Inflammatory macrophage treated with lipopolysaccharide for 4 hours (primary cell): ENCODE measurements at regions not wholly inside any gene's neighbourhood (a gene's known extent, or its start where the extent isn't known, plus 50 kb on each side); places are given as distances from the start of the nearest gene placed in this dataset.

Experiments
- DNase-seq: peaks from one replicate; pipeline ENCODE4 v3.0.0-alpha.2; 2020

DNA sequence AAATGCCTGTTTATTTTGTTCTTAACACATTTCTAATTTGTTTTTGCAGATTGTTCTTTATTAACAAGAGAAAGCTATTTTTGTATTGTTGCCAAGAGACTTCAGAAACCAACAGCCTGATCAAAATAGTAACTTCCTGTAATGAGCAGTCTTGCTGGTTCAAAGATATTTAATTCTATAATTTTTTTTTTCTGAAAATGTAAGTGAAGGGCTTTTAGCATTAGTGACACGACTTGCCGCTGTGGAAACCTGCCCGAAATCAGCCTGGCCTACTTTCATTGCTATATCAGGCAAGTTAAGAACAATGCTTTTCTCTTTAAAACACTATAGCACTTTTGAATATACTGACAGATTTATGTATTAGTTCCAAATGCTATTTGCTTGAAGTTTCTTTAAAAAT is 374.3 kb downstream of the EFNB2 start:
- no peak for DNase-seq

DNA sequence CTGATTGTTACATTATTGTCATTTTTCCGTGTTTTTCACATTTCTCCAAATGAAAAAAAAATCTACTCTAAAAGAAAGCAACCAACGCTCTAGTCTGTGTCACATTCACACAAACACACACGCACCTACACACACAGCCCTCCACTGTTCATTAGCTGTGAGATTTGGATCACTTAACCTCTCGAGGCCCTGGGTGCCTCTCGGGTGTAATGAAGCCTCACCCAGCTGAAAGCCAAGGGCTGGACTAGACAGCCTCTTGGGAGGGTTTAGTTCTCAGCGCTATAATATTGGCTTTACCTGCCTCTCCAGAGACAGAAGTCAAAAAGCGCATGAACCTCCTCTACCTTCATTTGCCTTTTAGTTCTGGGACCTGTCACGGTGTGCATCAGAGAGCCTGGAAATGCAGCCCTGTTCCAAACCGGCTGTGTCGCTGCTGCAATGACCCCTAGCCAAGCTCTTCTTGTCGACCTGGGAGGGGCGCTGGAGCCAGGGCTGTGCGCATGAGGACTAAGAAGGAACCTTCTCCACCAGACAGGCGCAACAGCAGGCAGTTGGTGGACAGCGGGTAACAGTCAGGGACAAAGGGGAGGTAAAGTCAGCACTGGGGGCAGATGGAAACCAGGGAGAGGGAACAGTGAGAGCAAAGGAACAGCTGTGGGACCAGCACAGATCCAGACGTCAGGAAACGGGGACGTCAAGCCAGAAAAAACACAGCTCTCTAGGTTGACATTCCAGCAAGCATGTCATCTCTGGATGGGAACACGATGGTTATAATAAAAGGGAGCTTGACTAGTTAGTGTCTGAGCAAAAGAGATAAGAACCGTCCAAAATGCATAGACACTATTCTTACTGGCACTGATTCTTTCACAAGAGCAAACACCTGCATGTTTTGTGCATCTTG is 375.9 kb downstream of the EFNB2 start:
- no peak for DNase-seq

DNA sequence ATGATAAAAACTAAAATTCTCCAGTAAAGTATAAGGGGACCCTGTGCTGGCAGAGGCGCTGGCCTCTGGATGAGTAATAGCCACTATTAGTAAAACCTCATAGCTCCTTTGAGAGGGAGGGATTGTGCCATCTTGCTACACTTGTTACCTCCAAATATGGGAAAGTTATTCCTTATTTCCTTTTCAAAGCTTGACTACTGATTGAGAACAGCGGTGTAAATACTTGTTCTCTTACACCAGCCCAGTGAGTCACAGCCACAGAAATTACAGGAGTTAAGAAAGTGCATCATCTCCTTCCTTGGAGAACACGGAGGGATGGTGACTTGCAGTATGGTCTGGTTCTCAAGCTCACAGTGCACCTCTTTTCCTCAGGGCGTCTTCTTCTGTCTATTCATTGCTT is 379.0 kb downstream of the EFNB2 start:
- no peak for DNase-seq

DNA sequence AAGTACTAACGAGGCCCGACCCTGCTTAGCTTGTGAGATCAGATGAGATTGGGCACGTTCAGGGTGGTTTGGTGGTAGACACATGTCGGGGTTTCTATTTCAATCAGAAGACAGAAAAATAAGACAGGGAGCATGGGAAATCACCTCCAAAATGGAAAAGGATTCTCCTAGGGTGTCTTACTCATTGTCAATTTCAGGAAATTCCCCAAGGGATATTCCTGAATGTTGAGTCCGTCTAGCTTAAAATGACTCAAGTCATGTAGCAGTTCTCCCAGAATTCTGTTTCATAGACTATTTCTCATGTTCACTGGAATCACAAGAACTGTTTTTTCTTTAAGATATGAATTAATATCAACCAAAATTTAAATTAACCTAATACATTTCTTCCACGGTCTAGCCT is 380.1 kb downstream of the EFNB2 start:
- no peak for DNase-seq

DNA sequence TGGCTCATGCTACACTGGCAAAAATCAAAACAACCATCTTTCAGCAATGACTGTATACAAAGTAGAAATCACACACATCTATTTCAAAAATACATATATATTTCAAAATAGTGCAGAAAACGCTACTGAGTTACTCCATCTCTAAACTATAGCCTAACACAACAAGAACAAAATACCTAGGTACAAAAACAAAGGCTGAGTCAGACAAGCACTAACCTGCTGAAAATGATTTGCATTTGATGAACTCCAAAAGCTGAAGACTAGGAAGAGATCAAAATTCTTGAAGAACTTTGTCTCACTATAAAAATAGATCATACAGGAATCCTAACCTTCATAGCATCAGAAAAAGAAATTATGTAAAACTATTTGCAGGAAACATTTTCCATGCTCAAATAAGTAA is 381.6 kb downstream of the EFNB2 start:
- no peak for DNase-seq

DNA sequence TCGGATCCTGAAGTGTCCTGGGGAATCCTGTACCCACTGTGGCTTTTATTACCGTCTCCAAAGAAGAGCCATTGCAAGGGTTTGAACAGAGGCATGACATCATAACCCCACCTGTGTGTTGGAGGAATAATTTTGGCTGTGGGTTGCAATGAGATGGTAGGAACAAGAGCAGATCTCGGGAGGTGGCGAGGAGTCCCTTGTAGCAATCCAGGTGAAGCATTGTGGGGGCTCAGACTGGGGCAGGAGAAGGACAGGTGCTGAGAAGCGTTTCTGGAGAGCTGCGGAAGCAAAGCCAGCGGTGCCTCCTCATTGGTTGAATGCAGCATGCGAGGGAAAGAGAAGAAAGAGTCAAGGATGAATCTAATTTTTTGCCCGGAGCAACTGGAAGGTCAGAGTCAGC is 382.4 kb downstream of the EFNB2 start:
- no peak for DNase-seq

DNA sequence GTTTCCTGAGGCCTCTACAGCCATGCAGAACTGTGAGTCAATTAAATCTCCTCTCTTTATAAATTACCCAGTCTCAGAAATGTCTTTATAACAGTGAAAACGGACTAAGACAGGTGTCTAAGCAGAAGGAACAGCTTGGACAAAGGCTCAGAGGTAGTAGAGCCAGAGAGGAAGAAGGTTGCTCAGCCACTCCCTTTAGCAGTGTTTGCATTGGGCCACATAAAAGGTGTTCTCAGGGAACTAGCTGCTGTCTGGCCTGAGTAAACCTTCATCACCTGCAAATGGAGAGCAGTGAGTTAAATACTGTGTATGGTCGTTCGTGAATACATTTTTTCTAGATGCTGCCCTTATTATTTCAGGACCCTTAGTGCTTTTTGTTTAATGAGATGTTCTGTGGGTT is 383.4 kb downstream of the EFNB2 start:
- DNase-seq = no peak

DNA sequence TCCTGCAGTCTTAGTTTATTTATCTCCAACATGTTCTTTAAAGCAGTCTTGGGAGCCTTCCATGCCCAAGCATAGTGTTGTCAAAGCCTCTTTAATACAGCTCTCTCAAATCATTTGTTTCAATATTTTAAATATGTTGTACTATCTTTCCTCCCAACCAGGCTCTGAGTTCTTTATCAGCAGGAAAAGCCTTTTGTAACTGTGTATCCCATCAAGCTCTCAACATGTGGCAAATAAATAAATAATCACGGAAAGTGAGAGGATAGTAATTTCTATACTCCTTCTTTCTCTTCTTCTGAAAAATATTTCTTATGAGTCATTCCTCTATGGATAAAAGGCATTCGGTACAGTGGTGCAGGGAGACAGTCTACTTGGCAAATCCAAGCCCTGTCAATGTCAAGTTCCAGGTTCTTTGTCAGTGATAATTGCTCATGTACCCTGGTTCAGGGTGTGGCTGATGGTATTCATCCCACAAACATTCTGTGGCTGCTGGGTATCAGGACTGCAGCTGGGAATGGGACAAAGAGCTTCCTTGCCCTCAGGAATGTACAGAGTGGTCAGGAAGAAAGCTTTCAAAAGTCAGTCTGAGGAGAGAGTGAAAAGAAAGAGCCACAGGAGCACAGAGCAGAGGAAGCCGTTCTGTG is 384.3 kb downstream of the EFNB2 start:
- no peak for DNase-seq

DNA sequence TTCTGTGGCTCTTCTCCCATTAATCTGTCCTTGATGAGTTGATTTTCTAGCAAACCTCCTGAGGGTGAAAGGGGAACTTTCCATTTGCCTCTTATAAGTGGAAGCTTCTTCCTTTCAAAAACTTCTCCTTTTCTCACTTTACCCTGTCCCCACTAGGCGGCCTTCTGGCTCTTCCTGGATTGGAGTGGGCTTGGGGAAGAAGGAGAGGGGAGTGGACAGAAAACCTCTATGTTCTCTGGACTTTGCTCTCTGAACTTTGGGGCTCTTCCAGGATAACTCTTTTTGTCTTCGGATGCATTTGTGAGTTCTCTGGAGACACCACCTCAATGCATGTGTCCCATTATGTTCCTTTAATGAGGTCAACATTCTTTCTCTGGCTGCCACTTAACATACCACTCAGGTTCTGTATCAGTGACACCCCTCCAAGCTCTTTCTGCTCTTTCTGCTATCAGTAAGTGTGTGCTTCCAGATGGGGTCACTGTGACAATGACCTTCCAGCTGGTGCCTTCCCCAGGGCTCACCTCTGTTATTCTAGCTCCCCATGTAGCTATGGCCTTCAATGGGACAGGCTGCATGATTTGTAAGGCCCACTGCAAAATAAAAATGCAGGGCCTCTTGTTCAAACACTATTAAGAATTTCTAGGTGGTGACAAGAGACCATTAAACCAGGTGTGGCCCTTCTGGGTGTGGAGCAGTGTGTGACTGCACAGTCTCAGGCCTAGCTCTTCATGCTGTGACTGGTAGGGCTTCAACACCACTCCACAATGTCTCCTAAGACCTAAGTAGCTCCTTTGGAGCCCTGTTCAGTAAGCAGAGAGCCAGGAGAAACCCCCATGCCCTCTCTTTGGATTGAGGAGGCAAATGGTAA is 389.2 kb downstream of the EFNB2 start:
- DNase-seq = no peak

DNA sequence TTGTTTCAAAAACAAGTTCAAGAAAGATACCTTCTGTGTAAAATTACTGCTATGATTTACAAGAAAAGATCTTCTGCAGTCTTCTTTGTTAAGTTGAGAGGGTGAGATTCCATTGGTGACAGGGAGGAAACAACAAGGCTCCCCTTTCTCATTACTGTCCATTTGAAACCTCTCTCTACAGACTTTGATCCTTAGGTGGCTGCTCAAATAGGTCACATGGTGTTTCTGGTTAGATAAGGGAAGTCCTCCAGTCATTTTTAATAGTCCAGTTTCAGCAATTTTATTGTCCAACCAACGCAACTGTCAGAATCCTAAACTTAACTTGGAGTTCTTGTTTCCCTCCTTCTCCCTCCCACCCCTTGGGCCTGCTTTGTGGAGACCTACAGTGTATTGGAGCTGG is 390.4 kb downstream of the EFNB2 start:
- no peak for DNase-seq

DNA sequence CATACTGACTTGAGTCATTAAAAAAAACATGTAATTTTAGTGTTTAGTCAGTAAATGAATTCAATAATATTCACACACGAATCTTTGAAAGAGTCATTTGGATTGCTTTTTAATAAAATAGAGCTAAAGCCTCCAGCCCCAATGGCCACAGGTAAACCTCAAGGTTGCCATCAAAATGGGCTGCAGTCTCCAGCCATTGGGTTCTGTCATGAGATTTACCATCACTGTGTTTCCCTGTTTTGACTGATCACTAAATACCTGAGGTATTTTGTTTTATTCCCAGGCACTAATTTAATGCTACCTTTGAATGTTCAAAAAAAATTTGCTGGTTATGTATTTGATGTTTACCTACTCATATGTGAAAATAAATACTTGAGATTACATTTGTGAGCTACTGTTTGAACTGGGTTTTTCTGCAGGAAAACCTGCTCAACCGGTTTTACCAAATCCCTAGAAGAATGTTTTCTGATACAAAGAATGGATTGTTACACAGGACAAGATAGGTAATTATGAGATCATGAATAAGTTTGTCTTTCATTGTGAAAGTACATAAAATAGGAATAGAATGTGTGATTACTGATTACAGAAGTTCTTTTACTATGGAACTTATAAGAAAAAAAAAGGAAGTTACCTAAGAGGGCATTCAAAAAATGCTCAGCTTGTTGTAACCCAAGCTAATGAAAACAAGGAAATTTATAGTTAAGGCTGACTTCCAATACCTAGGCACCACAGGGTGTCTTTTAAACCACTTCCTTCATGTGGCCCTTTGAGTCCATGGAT is 391.3 kb downstream of the EFNB2 start:
- DNase-seq = no peak

DNA sequence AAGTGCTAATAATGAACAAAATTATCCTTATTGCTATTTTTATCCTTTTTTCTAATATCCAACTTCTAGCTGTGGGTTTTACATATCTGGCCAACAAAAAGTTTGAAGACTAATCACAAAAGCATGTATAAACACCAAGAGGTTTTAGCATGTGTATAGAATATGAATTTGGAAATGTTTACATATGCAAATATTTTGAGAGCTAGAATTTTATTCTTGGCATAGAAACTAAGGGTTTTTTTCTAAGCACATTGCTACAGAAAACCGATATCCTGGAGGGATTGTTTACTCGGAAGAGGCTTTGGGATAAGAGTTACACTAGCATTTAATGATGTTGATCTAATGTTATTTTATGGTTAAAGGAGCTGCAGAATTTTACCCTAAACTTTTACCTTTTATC is 392.1 kb downstream of the EFNB2 start:
- DNase-seq = no peak

DNA sequence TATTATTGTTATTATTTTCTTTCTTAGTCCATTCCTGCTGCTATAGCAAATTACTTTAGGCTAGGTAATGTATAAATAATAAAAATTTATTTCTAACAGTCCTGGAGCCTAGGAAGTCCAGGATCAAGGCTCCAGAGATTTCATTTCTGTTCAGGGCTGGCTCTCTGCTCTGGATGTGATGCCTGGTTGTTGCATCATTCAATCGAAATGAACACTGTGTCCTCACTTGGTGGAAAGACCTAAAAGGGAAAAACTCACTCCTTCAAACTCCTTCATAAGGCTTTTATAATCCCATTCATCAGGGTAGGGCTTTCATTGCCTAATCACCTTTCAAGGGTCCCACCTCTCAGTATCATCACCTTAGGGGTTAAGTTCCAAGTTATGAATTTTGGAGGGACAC is 395.0 kb downstream of the EFNB2 start:
- no peak for DNase-seq

DNA sequence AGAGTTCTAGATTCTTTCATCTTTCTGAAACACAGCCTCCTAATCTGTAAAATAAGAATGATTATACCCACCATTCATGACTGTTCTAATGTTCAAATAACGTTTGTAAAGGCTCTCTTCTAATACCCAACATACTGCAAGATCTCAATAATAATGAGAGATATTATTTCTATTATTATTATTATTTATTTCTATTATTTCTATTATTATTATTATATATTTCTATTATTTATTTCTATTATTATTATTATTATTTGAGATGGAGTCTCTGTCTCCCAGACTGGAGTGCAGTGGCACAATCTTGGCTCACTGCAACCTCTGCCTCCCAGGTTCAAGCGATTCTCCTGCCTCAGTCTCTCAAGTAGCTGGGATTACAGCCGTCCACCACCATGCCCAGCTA is 395.5 kb downstream of the EFNB2 start:
- no peak for DNase-seq

DNA sequence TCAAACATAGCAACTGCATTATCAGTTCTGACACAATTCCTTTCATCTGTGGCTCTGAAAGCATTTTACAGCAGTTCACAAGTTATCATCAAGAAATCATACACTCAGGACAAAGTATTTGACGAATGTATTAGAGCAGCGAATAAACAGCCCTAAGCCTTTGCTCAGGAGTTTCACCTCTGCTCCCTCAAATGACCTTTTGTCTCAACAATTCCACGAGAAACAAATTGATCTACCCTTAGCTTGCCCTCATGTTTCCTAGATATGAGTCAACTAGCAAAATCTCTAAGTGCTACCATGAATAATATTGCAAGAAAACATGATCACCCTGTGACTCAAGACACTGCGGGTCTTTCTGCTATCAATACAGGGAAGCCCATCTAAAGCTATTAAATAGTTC is 396.1 kb downstream of the EFNB2 start:
- DNase-seq = no peak

DNA sequence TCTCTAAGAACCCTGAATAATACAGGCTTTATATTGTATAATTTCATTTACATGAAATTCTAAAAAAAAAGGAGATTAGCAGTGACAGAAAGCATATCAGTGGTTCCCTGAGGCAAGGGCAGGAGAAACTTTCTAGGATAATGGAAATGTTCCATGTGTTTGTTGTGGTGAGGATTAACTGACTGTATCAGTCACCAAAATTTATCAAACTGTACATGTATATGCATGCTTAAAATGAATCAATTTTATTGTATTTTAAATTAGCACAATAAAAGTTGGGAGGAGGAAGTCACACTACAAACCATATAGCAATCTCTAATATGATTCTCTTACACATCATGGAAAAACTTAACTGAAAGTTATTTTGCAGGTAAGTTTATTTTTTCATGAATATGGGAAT is 396.8 kb downstream of the EFNB2 start:
- no peak for DNase-seq

DNA sequence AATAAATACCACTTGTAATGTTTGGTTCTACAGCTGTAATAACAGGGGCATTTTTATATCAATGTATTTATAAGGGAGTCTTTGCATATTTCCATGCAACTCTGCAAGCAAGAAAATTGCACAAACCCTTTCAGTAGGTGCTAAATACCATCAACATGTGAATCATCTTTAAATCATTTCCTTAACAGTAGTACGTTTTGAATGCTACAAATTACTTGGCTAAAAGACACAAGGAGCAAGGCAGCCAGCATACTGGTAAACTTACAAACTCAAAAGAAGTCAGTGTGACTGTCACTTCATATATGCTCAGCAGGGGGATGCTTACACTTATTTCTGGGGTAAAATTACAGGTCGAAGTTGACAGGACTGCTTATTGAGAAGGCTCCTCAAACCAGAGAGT is 402.4 kb downstream of the EFNB2 start:
- no peak for DNase-seq

DNA sequence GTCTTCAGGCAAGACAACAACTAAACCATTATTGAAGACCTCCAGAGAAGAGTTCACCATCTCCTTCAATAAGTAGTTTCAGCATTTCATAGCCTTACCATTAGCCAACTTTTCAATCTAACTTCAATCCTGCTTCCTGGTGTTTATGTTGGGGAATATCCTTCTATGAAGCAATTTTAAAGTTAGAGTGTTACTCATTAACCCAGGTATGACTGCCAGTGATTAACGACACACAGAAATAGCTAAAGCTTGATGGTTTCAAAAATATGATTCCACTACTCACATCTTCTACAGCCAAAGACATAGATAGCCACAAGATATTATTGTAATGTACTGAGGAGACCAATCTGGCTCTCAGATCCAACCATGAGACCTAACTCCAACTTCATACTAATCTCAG is 403.2 kb downstream of the EFNB2 start:
- no peak for DNase-seq

DNA sequence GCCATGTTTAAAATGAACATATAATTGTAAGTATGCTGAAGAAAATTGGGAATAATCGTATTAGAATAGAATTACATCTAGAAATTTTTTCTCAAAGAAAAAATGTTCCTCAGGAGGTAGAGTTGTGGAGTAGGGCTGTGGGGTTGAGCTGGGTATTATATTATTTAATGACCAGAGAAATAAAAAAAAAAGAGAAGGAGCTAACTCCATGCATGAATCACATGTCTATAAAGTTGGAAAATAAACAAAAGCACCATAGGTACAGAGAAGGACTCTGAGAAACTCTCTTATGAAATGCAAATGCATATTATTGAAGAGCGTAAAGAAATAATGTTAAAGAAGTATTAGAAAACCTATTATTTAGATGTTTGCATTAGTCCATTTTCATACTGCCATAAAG is 405.5 kb downstream of the EFNB2 start:
- no peak for DNase-seq

DNA sequence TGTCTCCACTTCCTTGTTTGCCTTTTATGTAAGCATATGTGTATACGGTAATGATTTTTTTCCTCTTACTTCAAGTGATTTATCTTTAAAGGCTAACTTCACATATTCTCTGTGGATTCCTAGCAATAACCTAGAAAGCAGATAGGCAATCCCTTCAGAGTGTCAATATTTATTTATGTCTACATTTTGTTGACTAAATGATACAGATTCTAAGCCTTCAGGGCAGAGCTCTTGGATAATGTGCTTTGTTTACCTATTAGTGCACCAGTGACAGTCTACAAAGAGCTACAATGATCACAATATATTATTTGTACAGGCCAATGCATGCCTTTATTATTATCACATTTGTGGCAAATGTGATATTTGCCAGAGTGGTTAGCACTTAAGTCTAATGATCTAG is 406.2 kb downstream of the EFNB2 start:
- no peak for DNase-seq

DNA sequence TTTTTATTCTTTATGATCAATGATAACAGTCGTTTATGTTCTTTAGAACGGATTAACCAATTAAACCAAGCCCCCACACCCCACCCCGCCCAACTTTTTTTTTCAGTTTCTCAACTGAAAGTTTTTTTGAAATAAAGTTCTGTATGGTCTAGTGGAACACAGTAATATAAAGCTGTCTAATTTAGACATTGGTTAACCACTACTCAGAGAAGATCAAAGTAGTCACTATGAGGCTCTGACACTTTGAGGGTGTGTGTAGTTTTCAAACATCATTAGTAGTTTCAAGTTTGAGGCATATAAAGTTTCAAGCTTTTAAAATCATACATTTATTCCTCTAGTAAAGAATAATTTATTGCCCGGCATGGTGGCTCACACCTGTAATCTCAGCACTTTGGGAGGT is 413.2 kb downstream of the EFNB2 start:
- no peak for DNase-seq

DNA sequence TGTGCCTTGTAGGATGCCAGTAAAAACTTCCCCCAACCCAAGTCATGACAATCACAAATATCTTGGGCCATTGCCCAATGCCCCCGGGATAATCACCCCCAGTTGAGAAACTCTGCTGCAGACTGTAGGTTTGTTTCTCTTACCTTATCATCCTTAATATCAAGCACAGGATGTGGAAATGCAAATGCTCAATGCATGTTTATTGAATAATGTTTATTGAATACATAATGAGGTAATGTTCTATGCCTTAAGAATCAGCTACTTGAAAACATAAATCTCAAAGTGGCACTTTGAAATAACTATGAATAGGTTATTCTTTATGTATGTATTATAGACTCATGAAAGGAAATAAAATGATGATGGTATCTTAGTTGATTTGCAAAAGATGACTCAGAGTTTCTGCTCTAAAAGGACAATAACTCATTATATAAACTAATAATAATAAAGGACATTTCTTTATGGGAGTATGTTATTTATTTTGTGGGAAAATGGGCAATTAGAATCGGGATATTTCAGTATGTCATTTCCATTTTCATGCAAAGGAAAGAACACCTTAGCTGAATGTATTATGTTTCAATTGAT is 414.2 kb downstream of the EFNB2 start:
- DNase-seq = no peak

DNA sequence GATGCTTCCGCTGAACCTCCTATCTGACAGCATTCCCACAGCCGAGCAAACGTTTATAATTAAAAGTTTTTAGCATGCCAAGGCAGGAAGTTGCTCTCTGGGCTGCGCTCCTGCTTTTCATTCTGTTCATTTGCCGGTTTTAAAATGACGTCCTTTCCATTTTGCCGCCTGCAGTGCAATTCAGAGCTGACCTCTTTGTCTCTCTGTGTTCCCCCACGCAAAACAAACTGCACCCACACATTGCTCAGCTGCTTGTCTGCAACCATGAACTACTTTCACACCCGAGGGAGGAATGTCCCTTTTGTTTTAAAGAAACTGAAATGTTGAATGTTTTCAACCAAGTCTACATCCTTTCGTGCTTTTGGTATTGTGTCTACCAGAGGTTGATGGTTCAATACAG is 416.5 kb downstream of the EFNB2 start:
- no peak for DNase-seq
